HG03135 (cell line): ENCODE measurements at regions not wholly inside any gene's neighbourhood (a gene's known extent, or its start where the extent isn't known, plus 50 kb on each side); places are given as distances from the start of the nearest gene placed in this dataset.
"Not testable (repeated sequence)": the region's sequence is repeated elsewhere in the genome, so short reads cannot be mapped to it uniquely, and the experiment has no call there.

Experiments
- ATAC-seq: cut with Tn5 transposase; IDR thresholded peaks from one replicate; pipeline ENCODE4 v1.9.1; 2021; ENCODE audit warnings: mild to moderate bottlenecking, moderate library complexity; ENCODE audit not compliant: unreplicated experiment

- ATAC-seq: no peak
These were observed 93.2 kb upstream of the TNFSF4 start for GRCh38 chr1:173300061-173301044.

- no peak for ATAC-seq
These were observed 94.4 kb upstream of the TNFSF4 start for GRCh38 chr1:173301507-173301906.

GRCh38 chr1:173302366-173302765 lies 95.2 kb upstream of the TNFSF4 start:
- ATAC-seq: no peak

- no peak for ATAC-seq
These were observed 96.0 kb upstream of the TNFSF4 start for GRCh38 chr1:173302890-173303829.

GRCh38 chr1:173303984-173304383 lies 96.9 kb upstream of the TNFSF4 start:
- no peak for ATAC-seq

- ATAC-seq: no peak
These were observed 97.5 kb upstream of the TNFSF4 start for GRCh38 chr1:173304529-173305227.

GRCh38 chr1:173307845-173308244 lies 100.7 kb upstream of the TNFSF4 start:
- no peak for ATAC-seq

GRCh38 chr1:173314656-173315055 lies 107.5 kb upstream of the TNFSF4 start:
- no peak for ATAC-seq

GRCh38 chr1:173315296-173315695 lies 108.2 kb upstream of the TNFSF4 start:
- ATAC-seq: no peak

- no peak for ATAC-seq
These were observed 111.7 kb upstream of the TNFSF4 start for GRCh38 chr1:173318788-173319187.

- not testable (repeated sequence) for ATAC-seq
These were observed 117.2 kb upstream of the TNFSF4 start for GRCh38 chr1:173324352-173324751.

GRCh38 chr1:173327987-173328386 lies 120.9 kb upstream of the TNFSF4 start:
- ATAC-seq: not testable (repeated sequence)

- no peak for ATAC-seq
These were observed 121.8 kb upstream of the TNFSF4 start for GRCh38 chr1:173328961-173329360.

- no peak for ATAC-seq
These were observed 122.6 kb upstream of the TNFSF4 start for GRCh38 chr1:173329726-173330125.

GRCh38 chr1:173330149-173330951 lies 123.2 kb upstream of the TNFSF4 start:
- no peak for ATAC-seq

GRCh38 chr1:173330952-173331548 lies 123.9 kb upstream of the TNFSF4 start:
- ATAC-seq: not testable (repeated sequence)

- ATAC-seq: no peak
These were observed 124.9 kb upstream of the TNFSF4 start for GRCh38 chr1:173332026-173332425.

GRCh38 chr1:173333581-173333980 lies 126.5 kb upstream of the TNFSF4 start:
- no peak for ATAC-seq

- no peak for ATAC-seq
These were observed 130.0 kb upstream of the TNFSF4 start for GRCh38 chr1:173337126-173337525.

GRCh38 chr1:173341307-173341706 lies 134.2 kb upstream of the TNFSF4 start:
- ATAC-seq: no peak
